ENCODE measurements at regions not wholly inside any gene's neighbourhood (a gene's known extent, or its start where the extent isn't known, plus 50 kb on each side); places are given as distances from the start of the nearest gene placed in this dataset.

GRCh38 chr10:2980791-2981360 lies 86.5 kb upstream of the PFKP start:
- TF ChIP-seq POLR2A (IDR thresholded peaks at IDR 0.05; ENCODE audit: low read depth, low read length) (no peak), TAF1 (IDR thresholded peaks at IDR 0.05; ENCODE audit: borderline replicate concordance, low read depth, low read length) (no peak), POLR2AphosphoS5 (IDR thresholded peaks at IDR 0.05; ENCODE audit: low read depth, low read length) (no peak)
- no peak for DNase-seq (ENCODE audit: insufficient read length)

GRCh38 chr10:2980116-2980515 lies 87.2 kb upstream of the PFKP start:
- TF ChIP-seq TAF1 (IDR thresholded peaks at IDR 0.05; ENCODE audit: borderline replicate concordance, low read depth, low read length) (no peak), POLR2A (IDR thresholded peaks at IDR 0.05; ENCODE audit: low read depth, low read length) (no peak), POLR2AphosphoS5 (IDR thresholded peaks at IDR 0.05; ENCODE audit: low read depth, low read length) (no peak)
- DNase-seq (ENCODE audit: insufficient read length) (no peak), FAIRE-seq (no peak)

More at GRCh38 chr10:2980791-2981360, 86.5 kb upstream of the PFKP start:
- no peak for FAIRE-seq

GRCh38 chr10:2979306-2979705 lies 88.0 kb upstream of the PFKP start:
- TF ChIP-seq TAF1 (IDR thresholded peaks at IDR 0.05; ENCODE audit: borderline replicate concordance, low read depth, low read length) (no peak), POLR2AphosphoS5 (IDR thresholded peaks at IDR 0.05; ENCODE audit: low read depth, low read length) (no peak), POLR2A (IDR thresholded peaks at IDR 0.05; ENCODE audit: low read depth, low read length) (no peak)
- FAIRE-seq (no peak), DNase-seq (ENCODE audit: insufficient read length) (no peak)

- DNase-seq (ENCODE audit: insufficient read length) (no peak), FAIRE-seq (no peak)
Measured at GRCh38 chr10:2978574-2979273, 88.6 kb upstream of the PFKP start.

GRCh38 chr10:2978111-2978510 lies 89.2 kb upstream of the PFKP start:
- FAIRE-seq (no peak), DNase-seq (ENCODE audit: insufficient read length) (no peak)
- no peak for TF ChIP-seq POLR2AphosphoS5 (IDR thresholded peaks at IDR 0.05; ENCODE audit: low read depth, low read length)
- TF ChIP-seq TAF1 (IDR thresholded peaks at IDR 0.05; ENCODE audit: borderline replicate concordance, low read depth, low read length): no peak
- TF ChIP-seq POLR2A (IDR thresholded peaks at IDR 0.05; ENCODE audit: low read depth, low read length): no peak

More at GRCh38 chr10:2978574-2979273, 88.6 kb upstream of the PFKP start:
- no peak for TF ChIP-seq POLR2AphosphoS5 (IDR thresholded peaks at IDR 0.05; ENCODE audit: low read depth, low read length)
- TF ChIP-seq TAF1 (IDR thresholded peaks at IDR 0.05; ENCODE audit: borderline replicate concordance, low read depth, low read length): no peak
- no peak for TF ChIP-seq POLR2A (IDR thresholded peaks at IDR 0.05; ENCODE audit: low read depth, low read length)

GRCh38 chr10:2974503-2975207 lies 92.7 kb upstream of the PFKP start:
- DNase-seq (ENCODE audit: insufficient read length) (no peak), FAIRE-seq (no peak)
- TF ChIP-seq POLR2A (IDR thresholded peaks at IDR 0.05; ENCODE audit: low read depth, low read length) (no peak), TAF1 (IDR thresholded peaks at IDR 0.05; ENCODE audit: borderline replicate concordance, low read depth, low read length) (no peak), POLR2AphosphoS5 (IDR thresholded peaks at IDR 0.05; ENCODE audit: low read depth, low read length) (no peak)

GRCh38 chr10:2974083-2974482 lies 93.3 kb upstream of the PFKP start:
- TF ChIP-seq POLR2A (IDR thresholded peaks at IDR 0.05; ENCODE audit: low read depth, low read length) (no peak), TAF1 (IDR thresholded peaks at IDR 0.05; ENCODE audit: borderline replicate concordance, low read depth, low read length) (no peak), POLR2AphosphoS5 (IDR thresholded peaks at IDR 0.05; ENCODE audit: low read depth, low read length) (no peak)
- FAIRE-seq: no peak
- no peak for DNase-seq (ENCODE audit: insufficient read length)

- TF ChIP-seq TAF1 (IDR thresholded peaks at IDR 0.05; ENCODE audit: borderline replicate concordance, low read depth, low read length) (no peak), POLR2A (IDR thresholded peaks at IDR 0.05; ENCODE audit: low read depth, low read length) (no peak), POLR2AphosphoS5 (IDR thresholded peaks at IDR 0.05; ENCODE audit: low read depth, low read length) (no peak)
- FAIRE-seq (no peak), DNase-seq (ENCODE audit: insufficient read length) (no peak)
Measured at GRCh38 chr10:2972810-2973209, 94.5 kb upstream of the PFKP start.

- FAIRE-seq (no peak), DNase-seq (ENCODE audit: insufficient read length) (no peak)
- TF ChIP-seq TAF1 (IDR thresholded peaks at IDR 0.05; ENCODE audit: borderline replicate concordance, low read depth, low read length): no peak
Measured at GRCh38 chr10:2972216-2972615, 95.1 kb upstream of the PFKP start.

- DNase-seq (ENCODE audit: insufficient read length) (no peak), FAIRE-seq (no peak)
- TF ChIP-seq POLR2AphosphoS5 (IDR thresholded peaks at IDR 0.05; ENCODE audit: low read depth, low read length) (no peak), TAF1 (IDR thresholded peaks at IDR 0.05; ENCODE audit: borderline replicate concordance, low read depth, low read length) (no peak), POLR2A (IDR thresholded peaks at IDR 0.05; ENCODE audit: low read depth, low read length) (no peak)
Measured at GRCh38 chr10:2970190-2970823, 97.0 kb upstream of the PFKP start.

- no peak for DNase-seq (ENCODE audit: insufficient read length)
- FAIRE-seq: no peak
- TF ChIP-seq POLR2A (IDR thresholded peaks at IDR 0.05; ENCODE audit: low read depth, low read length) (no peak), TAF1 (IDR thresholded peaks at IDR 0.05; ENCODE audit: borderline replicate concordance, low read depth, low read length) (no peak), POLR2AphosphoS5 (IDR thresholded peaks at IDR 0.05; ENCODE audit: low read depth, low read length) (no peak)
Measured at GRCh38 chr10:2968401-2969058, 98.8 kb upstream of the PFKP start.

Measured in GM12892 (cell line).